Esophagus muscularis mucosa (tissue), 4 donors: ENCODE measurements at regions not wholly inside any gene's neighbourhood (a gene's known extent, or its start where the extent isn't known, plus 50 kb on each side); places are given as distances from the start of the nearest gene placed in this dataset.
"Not testable (repeated sequence)": the region's sequence is repeated elsewhere in the genome, so short reads cannot be mapped to it uniquely, and the experiment has no call there.

Source experiments
- DNase-seq: peaks from one replicate; pipeline ENCODE4 v3.0.0-alpha.2; 2017; ENCODE audit errors: extremely low spot score
- H3K27ac ChIP-seq, 4 donors: fragments of 200-600 bp; sonication (generic); replicated peaks in 1 of 4; 1 replicate in 3 of 4; 2 replicates in 1 of 4; pipeline ENCODE4 v1.5.1; 2016 to 2019; ENCODE audit warnings: mild to moderate bottlenecking in 1 of 4
- H3K27me3 ChIP-seq, 4 donors: fragments of 200-600 bp; sonication (generic); one replicate each; pipeline versions ENCODE4 v1.5.1 to v1.6.0; 2016 to 2019
- H3K36me3 ChIP-seq, 4 donors: fragments of 200-600 bp; sonication (generic); one replicate each; pipeline ENCODE4 v1.5.1; 2016 to 2019
- H3K4me1 ChIP-seq, 4 donors: fragments of 200-600 bp; sonication (generic); one replicate each; pipeline ENCODE4 v1.5.1; 2016 to 2019
- H3K4me3 ChIP-seq, 4 donors: fragments of 200-600 bp; sonication (generic); 1 replicate in 2 of 4; 2 replicates in 2 of 4; pipeline ENCODE4 v1.5.1; 2016 to 2019; ENCODE audit warnings: mild to moderate bottlenecking in 4 of 4, moderate library complexity in 1 of 4
- H3K9me3 ChIP-seq, 4 donors: fragments of 200-600 bp; sonication (generic); 1 replicate in 3 of 4; 2 replicates in 1 of 4; pipeline ENCODE4 v1.5.1; 2016 to 2019
- CTCF ChIP-seq, 3 experiments: fragments of 200-600 bp in 2 of 3; fragments of 450-650 bp in 1 of 3; sonication (generic) in 2 of 3; IDR thresholded peaks; one replicate each; pipeline ENCODE4 v1.5.1; 2017 to 2019; ENCODE audit warnings: antibody characterized with exemption in 3 of 3, mild to moderate bottlenecking in 2 of 3, moderate library complexity in 1 of 3
- EP300 ChIP-seq: sonication (generic); formaldehyde crosslinking; IDR thresholded peaks from one replicate; pipeline ENCODE4 v1.6.1; 2017; ENCODE audit warnings: antibody characterized with exemption
- POLR2A ChIP-seq: fragments of 450-650 bp; IDR thresholded peaks from one replicate; pipeline ENCODE4 v1.6.1; 2017; ENCODE audit warnings: antibody characterized with exemption, moderate library complexity, mild to moderate bottlenecking, low read depth
- POLR2AphosphoS5 ChIP-seq, 2 donors: sonication (generic); formaldehyde crosslinking; IDR thresholded peaks; one replicate each; pipeline ENCODE4 v1.6.1; 2017; ENCODE audit warnings: antibody characterized with exemption in 2 of 2
- WGBS: methylation state at CpG from one replicate; pipeline ENCODE4 v1.1.5; 2018; 5-methylcytosine and 5-hydroxymethylcytosine counted together
- intact Hi-C: fragments of 100-400 bp; cut with DNase I; formaldehyde crosslinking; loops from one replicate; pipeline ENCODE4 v1.15.1; 2023

GRCh38 chr12:107378609-107379008 lies 285.3 kb upstream of the CRY1 start:
- H3K9me3 ChIP-seq = no peaks in the 10 kb centered on the region
- peaks cover 0 to 22% (median 0%) of the 10 kb centered on the region in 4 donors for H3K27me3 ChIP-seq
- no peak overlapping the region for H3K27ac ChIP-seq
- no peak overlapping the region for H3K4me3 ChIP-seq
- WGBS = 71% methylated on average over 4 of the region's 4 CpGs
- no peaks in the 10 kb centered on the region for H3K36me3 ChIP-seq
- DNase-seq = no peak
- TF ChIP-seq POLR2A (no peak), POLR2AphosphoS5 (IDR thresholded peaks at IDR 0.05) (no peak), CTCF (IDR thresholded peaks at IDR 0.05) (no peak), EP300 (no peak)
- intact Hi-C loops = no loop called here
- no peaks in the 10 kb centered on the region for H3K4me1 ChIP-seq

DNA sequence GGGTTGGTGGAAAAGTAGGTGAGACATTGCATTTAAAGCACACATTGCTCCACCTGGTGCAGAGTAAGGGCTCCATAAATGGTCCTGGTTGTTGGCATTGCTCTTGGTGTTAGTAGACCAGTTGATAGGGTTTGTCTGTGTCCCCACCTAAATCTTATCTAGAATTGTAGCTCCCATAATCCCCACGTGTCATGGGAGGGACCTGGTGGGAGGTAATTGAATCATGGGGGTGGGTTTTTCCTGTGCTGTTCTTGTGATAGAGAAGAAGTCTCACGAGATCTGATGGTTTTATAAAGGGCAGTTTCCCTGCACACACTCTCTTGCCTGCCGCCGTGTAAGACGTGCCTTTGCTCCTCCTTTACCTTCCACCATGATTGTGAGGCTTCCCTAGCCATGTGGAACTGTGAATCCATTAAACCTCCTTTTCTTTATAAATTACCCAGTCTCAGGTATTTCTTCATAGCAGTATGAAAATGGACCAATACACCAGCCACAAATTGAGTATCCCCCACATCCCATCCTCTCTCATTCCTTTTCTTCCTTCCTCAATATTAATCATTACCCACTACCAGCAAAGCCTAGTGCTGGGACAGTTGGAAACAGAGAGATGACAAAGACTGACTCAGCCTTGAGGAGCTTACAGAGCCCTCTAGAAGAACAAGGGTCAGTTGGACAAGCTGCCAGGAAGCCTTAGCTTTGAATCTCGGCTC lies 285.9 kb upstream of the CRY1 start:
- H3K9me3 ChIP-seq, H3K4me1 ChIP-seq, H3K4me3 ChIP-seq, H3K27ac ChIP-seq, DNase-seq, H3K36me3 ChIP-seq, intact Hi-C loops: not testable (repeated sequence)
- H3K27me3 ChIP-seq = peaks cover 0 to 17% (median 0%) of the 10 kb centered on the region in 4 donors
- 82% methylated on average over 6 of the region's 6 CpGs for WGBS

DNA sequence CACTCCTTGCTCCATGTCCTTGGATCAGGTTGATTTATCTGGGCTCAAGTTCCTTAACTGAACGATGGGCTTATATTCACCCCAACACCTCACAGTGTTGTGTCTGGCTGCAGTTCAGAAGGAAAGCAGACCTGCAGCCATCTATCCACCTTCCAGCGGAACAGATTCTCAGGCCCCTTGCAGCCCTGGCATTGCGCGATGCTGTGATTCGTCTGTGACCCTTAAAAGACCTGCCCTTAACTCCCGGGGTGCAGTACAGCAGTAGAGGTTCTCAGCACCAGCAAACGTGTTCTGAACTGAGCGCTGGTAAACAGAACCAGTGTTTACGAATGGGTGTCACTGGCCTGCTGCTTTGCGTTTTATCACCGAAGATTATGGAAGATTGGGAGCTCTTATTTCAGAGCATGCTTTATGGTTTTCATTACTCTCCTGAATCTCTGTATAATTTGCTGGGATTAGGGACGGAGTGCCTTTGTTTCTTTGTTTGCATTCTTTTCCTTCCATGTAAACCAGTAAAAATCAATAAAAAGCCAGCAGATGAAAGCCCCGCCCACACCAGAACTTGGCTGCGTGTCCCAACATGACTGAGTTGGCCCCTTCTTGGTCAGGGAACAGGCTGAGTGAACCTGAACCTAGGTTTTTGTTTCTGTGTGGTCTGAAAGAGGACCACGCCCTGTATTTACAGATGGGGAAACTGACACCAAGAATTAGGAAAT lies 286.7 kb upstream of the CRY1 start:
- intact Hi-C loops = no loop called here
- H3K27me3 ChIP-seq = peaks cover 0 to 17% (median 0%) of the 10 kb centered on the region in 4 donors
- no peak overlapping the region for H3K27ac ChIP-seq
- no peak for DNase-seq
- H3K36me3 ChIP-seq = no peaks in the 10 kb centered on the region
- H3K9me3 ChIP-seq = no peaks in the 10 kb centered on the region
- 51% methylated on average over 11 of the region's 15 CpGs for WGBS
- no peaks in the 10 kb centered on the region for H3K4me1 ChIP-seq
- no peak overlapping the region for H3K4me3 ChIP-seq
- no peak for TF ChIP-seq EP300
- TF ChIP-seq POLR2A = no peak
- TF ChIP-seq CTCF (IDR thresholded peaks at IDR 0.05) = no peak
- no peak for TF ChIP-seq POLR2AphosphoS5 (IDR thresholded peaks at IDR 0.05)

GRCh38 chr12:107384645-107385044 lies 291.3 kb upstream of the CRY1 start:
- no peaks in the 10 kb centered on the region for H3K4me1 ChIP-seq
- DNase-seq = no peak
- no peaks in the 10 kb centered on the region for H3K36me3 ChIP-seq
- H3K9me3 ChIP-seq = peaks cover 0 to 6% (median 2%) of the 10 kb centered on the region in 4 donors
- 94% methylated on average over 5 of the region's 6 CpGs for WGBS
- intact Hi-C loops = no loop called here
- peaks cover 0 to 6% (median 0%) of the 10 kb centered on the region in 4 donors for H3K27me3 ChIP-seq
- H3K4me3 ChIP-seq = no peak overlapping the region
- TF ChIP-seq POLR2A = no peak
- no peak for TF ChIP-seq POLR2AphosphoS5 (IDR thresholded peaks at IDR 0.05)
- TF ChIP-seq CTCF (IDR thresholded peaks at IDR 0.05) = no peak
- no peak for TF ChIP-seq EP300
- no peak overlapping the region for H3K27ac ChIP-seq

DNA sequence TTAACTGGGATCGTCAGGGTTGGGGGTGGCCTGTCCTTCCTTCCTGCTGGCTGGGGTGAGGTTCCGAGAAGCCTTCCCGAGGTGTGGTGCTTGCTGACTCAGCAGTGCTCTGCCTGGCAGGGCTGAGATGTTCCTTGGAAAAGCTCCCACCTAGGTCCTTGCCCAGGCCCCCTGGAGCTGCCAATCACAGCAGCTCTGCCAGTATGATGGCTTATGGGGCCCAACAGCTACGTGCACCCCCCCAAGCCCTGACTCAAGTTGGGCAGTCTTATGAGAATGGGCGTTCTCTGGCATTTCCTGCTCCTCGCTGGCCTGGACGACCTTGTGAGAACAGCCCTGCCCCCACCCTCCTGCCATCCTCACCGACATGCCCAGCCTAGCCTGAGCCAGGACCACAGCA lies 292.2 kb upstream of the CRY1 start:
- intact Hi-C loops = no loop called here
- no peak for DNase-seq
- 38% methylated on average over 3 of the region's 8 CpGs for WGBS
- H3K4me1 ChIP-seq = no peaks in the 10 kb centered on the region
- no peak for TF ChIP-seq EP300
- TF ChIP-seq POLR2A = no peak
- TF ChIP-seq POLR2AphosphoS5 (IDR thresholded peaks at IDR 0.05) = no peak
- TF ChIP-seq CTCF (IDR thresholded peaks at IDR 0.05) = no peak
- H3K27me3 ChIP-seq = peaks cover 0 to 6% (median 0%) of the 10 kb centered on the region in 4 donors
- H3K9me3 ChIP-seq = peaks cover 0 to 13% (median 4%) of the 10 kb centered on the region in 4 donors
- H3K4me3 ChIP-seq = no peak overlapping the region
- no peaks in the 10 kb centered on the region for H3K36me3 ChIP-seq
- H3K27ac ChIP-seq = no peak overlapping the region
